ENCODE measurements at regions not wholly inside any gene's neighbourhood (a gene's known extent, or its start where the extent isn't known, plus 50 kb on each side); places are given as distances from the start of the nearest gene placed in this dataset.

DNA sequence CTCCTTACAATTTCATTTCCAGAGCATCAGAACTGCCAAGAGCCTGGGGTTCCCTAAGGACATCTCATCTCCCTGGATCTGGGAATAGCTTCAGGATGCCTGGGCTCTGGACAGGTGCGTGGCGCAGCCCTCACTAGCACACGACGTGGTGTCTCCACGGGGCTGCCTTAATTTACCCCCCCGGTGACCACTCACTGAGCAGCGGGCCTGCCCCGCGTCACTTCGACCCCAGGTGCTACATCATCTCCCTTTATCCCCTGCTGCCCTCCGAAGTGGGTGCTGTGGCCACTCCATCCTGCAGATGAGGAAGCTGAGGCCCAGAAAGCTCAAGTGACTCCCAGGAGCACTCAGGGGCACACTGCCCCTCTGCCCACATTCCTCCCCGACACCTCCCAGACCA, 177.8 kb upstream of the SFSWAP start:
- Histone ChIP-seq H3K79me2 (no peaks in the 10 kb centered on the region), H3K4me3 (no peak overlapping the region), H3K36me3 (replicated peaks; ENCODE audit: insufficient read depth, low read depth) (no peaks in the 10 kb centered on the region), H3K4me2 (no peak overlapping the region), H4K20me1 (ENCODE audit: insufficient read depth, poor library complexity, severe bottlenecking) (no peaks in the 10 kb centered on the region), H2AFZ (no peak overlapping the region), H3K9me3 (ENCODE audit: low read depth) (no peaks in the 10 kb centered on the region), H3K4me1 (ENCODE audit: insufficient read depth) (no peaks in the 10 kb centered on the region), H3K27me3 (peaks cover 16% of the 10 kb centered on the region), H3K9me2 (replicated peaks; ENCODE audit: insufficient read depth) (no peaks in the 10 kb centered on the region), H3K27ac (no peak overlapping the region)
- no peak for DNase-seq (ENCODE audit: low spot score)
- no peak for TF ChIP-seq EZH2phosphoT487 (IDR thresholded peaks at IDR 0.05; ENCODE audit: low read depth, severe bottlenecking, unreplicated experiment)
- TF ChIP-seq EZH2 (IDR thresholded peaks at IDR 0.05; ENCODE audit: borderline replicate concordance): no peak
- TF ChIP-seq, protein P1, sequence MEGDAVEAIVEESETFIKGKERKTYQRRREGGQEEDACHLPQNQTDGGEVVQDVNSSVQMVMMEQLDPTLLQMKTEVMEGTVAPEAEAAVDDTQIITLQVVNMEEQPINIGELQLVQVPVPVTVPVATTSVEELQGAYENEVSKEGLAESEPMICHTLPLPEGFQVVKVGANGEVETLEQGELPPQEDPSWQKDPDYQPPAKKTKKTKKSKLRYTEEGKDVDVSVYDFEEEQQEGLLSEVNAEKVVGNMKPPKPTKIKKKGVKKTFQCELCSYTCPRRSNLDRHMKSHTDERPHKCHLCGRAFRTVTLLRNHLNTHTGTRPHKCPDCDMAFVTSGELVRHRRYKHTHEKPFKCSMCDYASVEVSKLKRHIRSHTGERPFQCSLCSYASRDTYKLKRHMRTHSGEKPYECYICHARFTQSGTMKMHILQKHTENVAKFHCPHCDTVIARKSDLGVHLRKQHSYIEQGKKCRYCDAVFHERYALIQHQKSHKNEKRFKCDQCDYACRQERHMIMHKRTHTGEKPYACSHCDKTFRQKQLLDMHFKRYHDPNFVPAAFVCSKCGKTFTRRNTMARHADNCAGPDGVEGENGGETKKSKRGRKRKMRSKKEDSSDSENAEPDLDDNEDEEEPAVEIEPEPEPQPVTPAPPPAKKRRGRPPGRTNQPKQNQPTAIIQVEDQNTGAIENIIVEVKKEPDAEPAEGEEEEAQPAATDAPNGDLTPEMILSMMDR (IDR thresholded peaks at IDR 0.05; ENCODE audit: poor library complexity): no peak
- WGBS (ENCODE audit: low lambda C conversion rate, missing lambda C conversion rate): 88% methylated on average over 12 of the region's 12 CpGs

DNA sequence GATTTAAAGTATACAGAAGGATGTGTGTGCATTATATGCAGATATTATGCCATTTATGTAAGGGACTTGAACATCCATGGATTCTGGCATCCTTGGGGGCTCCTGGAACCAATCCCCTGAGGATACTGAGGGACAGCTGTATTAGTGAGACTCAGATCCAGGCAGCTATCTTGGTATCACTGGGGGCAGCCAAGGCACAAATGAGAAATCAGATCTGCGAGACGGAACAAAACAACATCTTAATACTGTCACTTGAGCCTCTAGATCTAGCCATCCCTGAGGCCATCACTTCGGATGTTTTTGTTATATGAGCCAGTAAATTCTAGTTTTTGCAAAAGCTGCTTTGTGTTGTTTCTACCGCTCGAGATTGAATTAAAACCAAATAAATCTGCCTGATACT, 175.1 kb upstream of the SFSWAP start:
- no peaks in the 10 kb centered on the region for H4K20me1 ChIP-seq (ENCODE audit: insufficient read depth, poor library complexity, severe bottlenecking)
- H3K36me3 ChIP-seq (replicated peaks; ENCODE audit: insufficient read depth, low read depth): no peaks in the 10 kb centered on the region
- no peaks in the 10 kb centered on the region for H3K9me3 ChIP-seq (ENCODE audit: low read depth)
- no peaks in the 10 kb centered on the region for H3K79me2 ChIP-seq
- TF ChIP-seq, protein P1 (IDR thresholded peaks at IDR 0.05; ENCODE audit: poor library complexity): no peak
- no peak for TF ChIP-seq EZH2 (IDR thresholded peaks at IDR 0.05; ENCODE audit: borderline replicate concordance)
- TF ChIP-seq EZH2phosphoT487 (IDR thresholded peaks at IDR 0.05; ENCODE audit: low read depth, severe bottlenecking, unreplicated experiment): no peak
- no peaks in the 10 kb centered on the region for H3K4me1 ChIP-seq (ENCODE audit: insufficient read depth)
- peaks cover 16% of the 10 kb centered on the region for H3K27me3 ChIP-seq
- WGBS (ENCODE audit: low lambda C conversion rate, missing lambda C conversion rate): 70% methylated on average over 5 of the region's 5 CpGs
- H2AFZ ChIP-seq: no peak overlapping the region
- H3K9me2 ChIP-seq (replicated peaks; ENCODE audit: insufficient read depth): no peaks in the 10 kb centered on the region
- H3K4me2 ChIP-seq: no peak overlapping the region
- no peak for DNase-seq (ENCODE audit: low spot score)
- no peak overlapping the region for H3K27ac ChIP-seq
- no peak overlapping the region for H3K4me3 ChIP-seq

DNA sequence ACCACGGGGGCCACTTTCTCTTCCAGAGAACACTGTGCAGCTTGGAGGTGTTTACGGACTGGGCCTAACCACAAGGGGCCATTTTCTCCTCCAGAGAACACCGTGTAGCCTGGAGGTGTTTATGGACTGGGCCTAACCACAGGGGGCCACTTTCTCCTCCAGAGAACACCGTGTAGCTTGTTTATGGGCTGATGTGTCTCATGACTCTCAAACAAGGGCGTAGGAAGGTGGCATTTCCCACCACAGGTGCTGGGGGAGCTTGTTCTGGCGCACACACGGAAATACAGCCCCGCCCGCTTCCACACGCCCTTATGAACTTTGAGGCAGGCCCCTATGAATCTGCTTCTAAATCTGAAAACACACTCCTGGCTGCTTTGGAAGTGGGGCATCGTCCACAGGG, 174.6 kb upstream of the SFSWAP start:
- TF ChIP-seq, protein P1 (IDR thresholded peaks at IDR 0.05; ENCODE audit: poor library complexity): no peak
- TF ChIP-seq EZH2phosphoT487 (IDR thresholded peaks at IDR 0.05; ENCODE audit: low read depth, severe bottlenecking, unreplicated experiment) (no peak), EZH2 (IDR thresholded peaks at IDR 0.05; ENCODE audit: borderline replicate concordance) (no peak)
- 71% methylated on average over 11 of the region's 11 CpGs for WGBS (ENCODE audit: low lambda C conversion rate, missing lambda C conversion rate)
- Histone ChIP-seq H3K4me3 (no peak overlapping the region), H3K27ac (no peak overlapping the region), H3K27me3 (peaks cover 16% of the 10 kb centered on the region), H3K79me2 (no peaks in the 10 kb centered on the region), H3K4me1 (ENCODE audit: insufficient read depth) (no peaks in the 10 kb centered on the region), H3K36me3 (replicated peaks; ENCODE audit: insufficient read depth, low read depth) (no peaks in the 10 kb centered on the region), H3K9me2 (replicated peaks; ENCODE audit: insufficient read depth) (no peaks in the 10 kb centered on the region), H2AFZ (no peak overlapping the region), H4K20me1 (ENCODE audit: insufficient read depth, poor library complexity, severe bottlenecking) (no peaks in the 10 kb centered on the region), H3K4me2 (no peak overlapping the region), H3K9me3 (ENCODE audit: low read depth) (no peaks in the 10 kb centered on the region)
- DNase-seq (ENCODE audit: low spot score): no peak

DNA sequence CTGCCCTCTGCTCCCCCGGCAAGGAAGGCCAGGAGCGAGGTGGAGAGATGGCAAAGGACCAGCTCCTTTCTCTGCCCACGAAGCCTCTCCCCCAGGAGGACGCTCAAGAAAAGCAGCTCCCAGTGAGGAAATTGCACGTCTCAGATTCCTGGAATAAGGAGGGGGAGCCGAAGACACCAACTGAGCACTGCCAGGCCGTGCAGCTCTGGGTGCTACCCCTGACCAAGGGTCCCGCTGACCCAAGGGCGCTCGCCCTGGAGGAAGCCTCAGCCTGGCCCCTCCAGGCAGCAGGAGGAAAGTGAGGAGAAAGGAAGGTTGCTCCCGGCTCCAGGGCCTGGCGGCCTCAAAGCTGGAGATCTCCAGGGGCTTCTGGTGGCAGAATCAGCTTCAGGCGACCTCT, 174.1 kb upstream of the SFSWAP start:
- H2AFZ ChIP-seq: no peak overlapping the region
- H3K9me2 ChIP-seq (replicated peaks; ENCODE audit: insufficient read depth): no peaks in the 10 kb centered on the region
- WGBS (ENCODE audit: low lambda C conversion rate, missing lambda C conversion rate): 84% methylated on average over 13 of the region's 13 CpGs
- no peaks in the 10 kb centered on the region for H4K20me1 ChIP-seq (ENCODE audit: insufficient read depth, poor library complexity, severe bottlenecking)
- TF ChIP-seq EZH2phosphoT487 (IDR thresholded peaks at IDR 0.05; ENCODE audit: low read depth, severe bottlenecking, unreplicated experiment) (no peak), EZH2 (IDR thresholded peaks at IDR 0.05; ENCODE audit: borderline replicate concordance) (no peak)
- TF ChIP-seq, protein P1 (IDR thresholded peaks at IDR 0.05; ENCODE audit: poor library complexity): no peak
- H3K36me3 ChIP-seq (replicated peaks; ENCODE audit: insufficient read depth, low read depth): no peaks in the 10 kb centered on the region
- no peaks in the 10 kb centered on the region for H3K79me2 ChIP-seq
- H3K4me1 ChIP-seq (ENCODE audit: insufficient read depth): no peaks in the 10 kb centered on the region
- peaks cover 14% of the 10 kb centered on the region for H3K27me3 ChIP-seq
- H3K4me3 ChIP-seq: no peak overlapping the region
- DNase-seq (ENCODE audit: low spot score): no peak
- no peak overlapping the region for H3K27ac ChIP-seq
- no peaks in the 10 kb centered on the region for H3K9me3 ChIP-seq (ENCODE audit: low read depth)
- no peak overlapping the region for H3K4me2 ChIP-seq
